ENCODE measurements at regions not wholly inside any gene's neighbourhood (a gene's known extent, or its start where the extent isn't known, plus 50 kb on each side); places are given as distances from the start of the nearest gene placed in this dataset.
"Not testable (repeated sequence)": the region's sequence is repeated elsewhere in the genome, so short reads cannot be mapped to it uniquely, and the experiment has no call there.

GRCh38 chr13:61696676-61697075 lies 281.0 kb upstream of the PCDH20 start:
- no peak for DNase-seq (ENCODE audit: low read depth in 2 of 2)

GRCh38 chr13:61695147-61695546 lies 279.5 kb upstream of the PCDH20 start:
- DNase-seq (ENCODE audit: low read depth in 2 of 2) = no peak

GRCh38 chr13:61692691-61693090 lies 277.0 kb upstream of the PCDH20 start:
- DNase-seq (ENCODE audit: low read depth in 2 of 2) = no peak

- no peak for DNase-seq (ENCODE audit: low read depth in 2 of 2)
These were observed 270.0 kb upstream of the PCDH20 start for GRCh38 chr13:61685682-61686012.

GRCh38 chr13:61684976-61685681 lies 269.5 kb upstream of the PCDH20 start:
- no peak for DNase-seq (ENCODE audit: low read depth in 2 of 2)

- no peak for DNase-seq (ENCODE audit: low read depth in 2 of 2)
These were observed 257.1 kb upstream of the PCDH20 start for GRCh38 chr13:61672756-61673155.

- no peak for DNase-seq (ENCODE audit: low read depth in 2 of 2)
These were observed 254.9 kb upstream of the PCDH20 start for GRCh38 chr13:61670384-61671161.

GRCh38 chr13:61664801-61665705 lies 249.4 kb upstream of the PCDH20 start:
- DNase-seq (ENCODE audit: low read depth in 2 of 2) = no peak

- no peak for DNase-seq (ENCODE audit: low read depth in 2 of 2)
These were observed 238.8 kb upstream of the PCDH20 start for GRCh38 chr13:61654481-61654880.

GRCh38 chr13:61648547-61648946 lies 232.9 kb upstream of the PCDH20 start:
- no peak for DNase-seq (ENCODE audit: low read depth in 2 of 2)

- no peak for DNase-seq (ENCODE audit: low read depth in 2 of 2)
These were observed 196.5 kb upstream of the PCDH20 start for GRCh38 chr13:61612192-61612591.

GRCh38 chr13:61608138-61608537 lies 192.5 kb upstream of the PCDH20 start:
- no peak for DNase-seq (ENCODE audit: low read depth in 2 of 2)

- no peak for DNase-seq (ENCODE audit: low read depth in 2 of 2)
These were observed 184.8 kb upstream of the PCDH20 start for GRCh38 chr13:61600360-61601033.

GRCh38 chr13:61592489-61592888 lies 176.8 kb upstream of the PCDH20 start:
- no peak for DNase-seq (ENCODE audit: low read depth in 2 of 2)

- no peak for DNase-seq (ENCODE audit: low read depth in 2 of 2)
These were observed 160.3 kb upstream of the PCDH20 start for GRCh38 chr13:61575973-61576372.

- DNase-seq (ENCODE audit: low read depth in 2 of 2) = no peak
These were observed 148.0 kb upstream of the PCDH20 start for GRCh38 chr13:61563645-61564044.

- no peak for DNase-seq (ENCODE audit: low read depth in 2 of 2)
These were observed 131.3 kb upstream of the PCDH20 start for GRCh38 chr13:61546911-61547310.

GRCh38 chr13:61546413-61546812 lies 130.8 kb upstream of the PCDH20 start:
- DNase-seq (ENCODE audit: low read depth in 2 of 2) = no peak

- no peak for DNase-seq (ENCODE audit: low read depth in 2 of 2)
These were observed 120.8 kb upstream of the PCDH20 start for GRCh38 chr13:61536433-61536832.

GRCh38 chr13:61531383-61532065 lies 115.9 kb upstream of the PCDH20 start:
- no peak for DNase-seq (ENCODE audit: low read depth in 2 of 2)

- DNase-seq (ENCODE audit: low read depth in 2 of 2) = not testable (repeated sequence)
These were observed 103.6 kb upstream of the PCDH20 start for GRCh38 chr13:61519214-61519613.
